Islet precursor cell (in vitro differentiated cells): ENCODE measurements at regions not wholly inside any gene's neighbourhood (a gene's known extent, or its start where the extent isn't known, plus 50 kb on each side); places are given as distances from the start of the nearest gene placed in this dataset.
A peak's percentile ranks its signal among the peaks of the same experiment; 100 is the strongest.
"Not testable (repeated sequence)": the region's sequence is repeated elsewhere in the genome, so short reads cannot be mapped to it uniquely, and the experiment has no call there.

Experiments
- DNase-seq: peaks from one replicate; pipeline ENCODE4 v3.0.0-alpha.2; 2018

- no peak for DNase-seq
These were observed 248.7 kb upstream of the IL12A start for GRCh38 chr3:159739969-159740368.

GRCh38 chr3:159741281-159741680 is 247.4 kb upstream of the IL12A start:
- no peak for DNase-seq

- DNase-seq: no peak
These were observed 240.2 kb upstream of the IL12A start for GRCh38 chr3:159748425-159748824.

GRCh38 chr3:159749406-159749805 is 239.2 kb upstream of the IL12A start:
- no peak for DNase-seq

GRCh38 chr3:159751146-159751545 is 237.5 kb upstream of the IL12A start:
- no peak for DNase-seq

GRCh38 chr3:159751752-159752151 is 236.9 kb upstream of the IL12A start:
- no peak for DNase-seq

- not testable (repeated sequence) for DNase-seq
These were observed 232.1 kb upstream of the IL12A start for GRCh38 chr3:159756279-159757207.

- DNase-seq: no peak
These were observed 231.1 kb upstream of the IL12A start for GRCh38 chr3:159757341-159758060.

- no peak for DNase-seq
These were observed 228.6 kb upstream of the IL12A start for GRCh38 chr3:159760046-159760445.

GRCh38 chr3:159761369-159761768 is 227.3 kb upstream of the IL12A start:
- DNase-seq: no peak

GRCh38 chr3:159761848-159762635 is 226.6 kb upstream of the IL12A start:
- peak; percentile 73 for DNase-seq

GRCh38 chr3:159763011-159763601 is 225.5 kb upstream of the IL12A start:
- peak; percentile 94 for DNase-seq

GRCh38 chr3:159763602-159764489 is 224.8 kb upstream of the IL12A start:
- DNase-seq: peak; percentile 96

- no peak for DNase-seq
These were observed 224.1 kb upstream of the IL12A start for GRCh38 chr3:159764490-159765029.

- DNase-seq: peak; percentile 96
These were observed 223.4 kb upstream of the IL12A start for GRCh38 chr3:159765030-159765859.

- no peak for DNase-seq
These were observed 222.8 kb upstream of the IL12A start for GRCh38 chr3:159765860-159766294.

GRCh38 chr3:159766563-159767185 is 222.0 kb upstream of the IL12A start:
- DNase-seq: no peak

- no peak for DNase-seq
These were observed 217.6 kb upstream of the IL12A start for GRCh38 chr3:159770998-159771397.

- DNase-seq: peak; percentile 67
These were observed 216.6 kb upstream of the IL12A start for GRCh38 chr3:159771865-159772611.
